Lower leg skin (tissue), 4 donors: ENCODE measurements at regions not wholly inside any gene's neighbourhood (a gene's known extent, or its start where the extent isn't known, plus 50 kb on each side); places are given as distances from the start of the nearest gene placed in this dataset.

Experiments
- DNase-seq, 2 donors: peaks; one replicate each; pipeline ENCODE4 v3.0.0-alpha.2; 2019; ENCODE audit warnings: low spot score in 2 of 2
- H3K4me3 ChIP-seq: fragments of 200-600 bp; sonication (generic); 2 replicates; pipeline ENCODE4 v1.5.1; 2017; ENCODE audit warnings: mild to moderate bottlenecking, low read depth; ENCODE audit not compliant: poor library complexity, severe bottlenecking
- CTCF ChIP-seq, 3 donors: fragments of 450-650 bp; IDR thresholded peaks; one replicate each; pipeline ENCODE4 v1.5.1; 2016; ENCODE audit warnings: antibody characterized with exemption in 3 of 3, mild to moderate bottlenecking in 3 of 3, moderate library complexity in 2 of 3
- POLR2A ChIP-seq, 2 donors: fragments of 450-650 bp; IDR thresholded peaks; one replicate each; pipeline ENCODE4 v1.6.1; 2016 to 2017; ENCODE audit warnings: antibody characterized with exemption in 2 of 2, mild to moderate bottlenecking in 1 of 2, moderate library complexity in 1 of 2
- WGBS, 2 donors: methylation state at CpG; one replicate each; pipeline ENCODE4 v1.1.5; 2018; 5-methylcytosine and 5-hydroxymethylcytosine counted together
- intact Hi-C: fragments of 100-400 bp; cut with DNase I; formaldehyde crosslinking; loops from one replicate; pipeline ENCODE4 v1.15.0; 2023; ENCODE audit warnings: low total_unique reads

GRCh38 chr11:106425819-106426218 lies 348.4 kb downstream of the AASDHPPT start:
- intact Hi-C loops, result no loop called here
- 92 to 96% methylated on average over 2 of the region's 2 CpGs for WGBS, 2 donors
- no peak for TF ChIP-seq POLR2A (IDR thresholded peaks at IDR 0.05)
- TF ChIP-seq CTCF (IDR thresholded peaks at IDR 0.05), result no peak
- DNase-seq, result no peak
- H3K4me3 ChIP-seq, result no peak overlapping the region

GRCh38 chr11:106426696-106427095 lies 349.2 kb downstream of the AASDHPPT start:
- TF ChIP-seq POLR2A (IDR thresholded peaks at IDR 0.05) (no peak), CTCF (IDR thresholded peaks at IDR 0.05) (no peak)
- no peak overlapping the region for H3K4me3 ChIP-seq
- no peak for DNase-seq
- intact Hi-C loops, result no loop called here

- 72 to 75% methylated on average over 2 of the region's 2 CpGs for WGBS, 2 donors
- intact Hi-C loops, result no loop called here
- H3K4me3 ChIP-seq, result no peak overlapping the region
- TF ChIP-seq POLR2A (IDR thresholded peaks at IDR 0.05) (no peak), CTCF (IDR thresholded peaks at IDR 0.05) (no peak)
- DNase-seq, result no peak
Observed at GRCh38 chr11:106427736-106428135, 350.3 kb downstream of the AASDHPPT start.

GRCh38 chr11:106442032-106442431 lies 364.6 kb downstream of the AASDHPPT start:
- 72 to 77% methylated on average over 1 of the region's 1 CpG for WGBS, 2 donors
- no peak for DNase-seq
- H3K4me3 ChIP-seq, result no peak overlapping the region
- intact Hi-C loops, result no loop called here
- TF ChIP-seq CTCF (IDR thresholded peaks at IDR 0.05) (no peak), POLR2A (IDR thresholded peaks at IDR 0.05) (no peak)

GRCh38 chr11:106446302-106446701 lies 368.8 kb downstream of the AASDHPPT start:
- H3K4me3 ChIP-seq, result no peak overlapping the region
- intact Hi-C loops, result no loop called here
- WGBS, 2 donors, result 98 to 100% methylated on average over 1 of the region's 1 CpG
- DNase-seq, result no peak
- no peak for TF ChIP-seq CTCF (IDR thresholded peaks at IDR 0.05)
- TF ChIP-seq POLR2A (IDR thresholded peaks at IDR 0.05), result no peak

GRCh38 chr11:106446955-106447354 lies 369.5 kb downstream of the AASDHPPT start:
- intact Hi-C loops, result no loop called here
- DNase-seq, result no peak
- 48 to 61% methylated on average over 4 of the region's 4 CpGs for WGBS, 2 donors
- TF ChIP-seq CTCF (IDR thresholded peaks at IDR 0.05) (no peak), POLR2A (IDR thresholded peaks at IDR 0.05) (no peak)
- no peak overlapping the region for H3K4me3 ChIP-seq
